GM12865 (cell line): ENCODE measurements at regions not wholly inside any gene's neighbourhood (a gene's known extent, or its start where the extent isn't known, plus 50 kb on each side); places are given as distances from the start of the nearest gene placed in this dataset.

Experiments
- DNase-seq: peaks from one replicate; pipeline ENCODE4 v3.0.0; 2010; ENCODE audit warnings: low read depth
- H3K4me3 ChIP-seq: 2 replicates; pipeline ENCODE4 v1.5.1; 2011; ENCODE audit warnings: mild to moderate bottlenecking, low read depth, low read length, control low read depth
- TF ChIP-seq, protein P1 (sequence below): IDR thresholded peaks from 2 replicates; pipeline ENCODE4 v1.5.1; 2011; ENCODE audit warnings: low read length, control low read depth, low read depth, inconsistent platforms; ENCODE audit not compliant: insufficient read depth; ENCODE audit errors: missing control alignments

DNA sequence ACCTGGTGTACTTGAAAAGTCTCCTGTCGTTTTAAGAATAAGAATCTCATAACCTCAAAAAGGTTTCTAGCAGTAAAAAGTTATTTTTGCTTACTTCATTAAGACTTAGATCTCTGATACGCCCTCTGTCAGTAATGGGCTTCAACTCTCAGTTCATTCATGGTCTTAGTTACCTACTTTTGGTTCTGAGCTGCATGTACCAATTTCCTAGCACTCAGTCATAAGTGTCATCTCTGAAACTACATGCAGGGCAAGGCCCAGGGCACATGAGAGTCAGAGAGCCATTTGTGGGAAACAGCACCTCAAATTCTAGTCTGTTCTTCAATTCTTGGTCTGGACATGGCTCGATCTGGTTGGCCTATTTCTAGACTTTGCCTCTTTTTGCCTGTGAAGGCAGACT is 838.4 kb downstream of the FAM181B start:
- H3K4me3 ChIP-seq = no peak overlapping the region
- TF ChIP-seq, protein P1, sequence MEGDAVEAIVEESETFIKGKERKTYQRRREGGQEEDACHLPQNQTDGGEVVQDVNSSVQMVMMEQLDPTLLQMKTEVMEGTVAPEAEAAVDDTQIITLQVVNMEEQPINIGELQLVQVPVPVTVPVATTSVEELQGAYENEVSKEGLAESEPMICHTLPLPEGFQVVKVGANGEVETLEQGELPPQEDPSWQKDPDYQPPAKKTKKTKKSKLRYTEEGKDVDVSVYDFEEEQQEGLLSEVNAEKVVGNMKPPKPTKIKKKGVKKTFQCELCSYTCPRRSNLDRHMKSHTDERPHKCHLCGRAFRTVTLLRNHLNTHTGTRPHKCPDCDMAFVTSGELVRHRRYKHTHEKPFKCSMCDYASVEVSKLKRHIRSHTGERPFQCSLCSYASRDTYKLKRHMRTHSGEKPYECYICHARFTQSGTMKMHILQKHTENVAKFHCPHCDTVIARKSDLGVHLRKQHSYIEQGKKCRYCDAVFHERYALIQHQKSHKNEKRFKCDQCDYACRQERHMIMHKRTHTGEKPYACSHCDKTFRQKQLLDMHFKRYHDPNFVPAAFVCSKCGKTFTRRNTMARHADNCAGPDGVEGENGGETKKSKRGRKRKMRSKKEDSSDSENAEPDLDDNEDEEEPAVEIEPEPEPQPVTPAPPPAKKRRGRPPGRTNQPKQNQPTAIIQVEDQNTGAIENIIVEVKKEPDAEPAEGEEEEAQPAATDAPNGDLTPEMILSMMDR = no peak
- DNase-seq = no peak

DNA sequence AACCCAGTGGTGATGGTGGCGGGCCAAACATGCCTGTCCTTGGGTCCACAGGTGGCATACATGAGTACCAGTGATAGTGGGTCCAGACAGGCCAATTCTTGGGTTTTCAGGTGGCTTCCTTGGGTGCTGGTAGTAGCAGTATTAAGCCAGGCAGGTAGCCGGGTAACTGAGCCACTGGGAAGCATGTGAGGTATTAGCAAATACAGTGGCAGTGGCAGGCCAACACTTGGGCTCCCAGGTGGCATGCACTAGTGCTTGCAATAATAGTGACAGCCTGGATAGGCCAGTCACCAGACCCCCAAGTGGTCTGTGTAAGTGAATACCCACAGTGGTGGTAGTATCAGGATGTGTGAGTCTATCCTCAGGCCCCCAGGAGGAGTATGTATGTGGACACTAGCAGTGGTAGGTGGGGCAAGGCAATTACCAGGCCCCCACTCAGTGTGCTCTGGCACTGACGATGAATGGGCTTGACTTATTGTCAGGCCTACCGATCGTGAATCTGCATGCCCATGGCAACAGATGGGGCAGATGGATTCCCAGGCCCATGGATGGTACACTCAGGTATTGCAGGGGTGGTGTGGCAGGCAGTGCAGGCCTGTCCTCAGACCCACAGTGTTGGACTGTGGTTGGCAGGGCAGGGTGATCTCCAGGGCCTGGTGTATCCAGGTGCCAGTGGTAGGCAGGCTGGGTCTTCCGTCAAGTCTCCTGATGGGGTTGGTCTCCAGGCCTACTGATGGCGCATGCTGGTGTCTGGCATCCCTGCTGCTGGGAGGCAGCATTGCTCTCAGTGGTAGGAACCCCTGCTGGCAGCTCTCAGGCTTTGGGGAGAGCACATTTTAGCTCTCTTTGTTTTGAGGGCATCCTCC is 840.7 kb downstream of the FAM181B start:
- TF ChIP-seq, protein P1 = no peak
- H3K4me3 ChIP-seq = no peak overlapping the region
- no peak for DNase-seq

DNA sequence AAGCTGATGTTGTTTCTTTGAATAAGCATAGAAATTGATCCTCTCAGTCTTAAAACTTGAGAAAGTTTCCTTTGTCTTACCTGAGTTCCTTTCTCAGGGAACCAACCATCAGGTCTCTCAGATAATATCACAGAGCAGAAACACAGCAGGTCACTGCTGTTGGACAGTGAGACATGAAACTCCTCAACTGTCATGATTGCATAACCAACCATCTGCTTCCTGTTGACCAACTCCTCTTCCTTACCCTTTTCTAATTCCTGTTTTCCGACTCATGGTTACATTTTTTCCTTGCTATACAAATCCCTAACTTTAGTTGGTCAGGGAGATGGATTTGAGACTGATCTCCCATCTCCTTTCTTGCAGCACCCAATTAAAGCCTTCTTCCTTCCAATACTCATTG is 845.3 kb downstream of the FAM181B start:
- no peak for DNase-seq
- TF ChIP-seq, protein P1 = no peak
- no peak overlapping the region for H3K4me3 ChIP-seq

DNA sequence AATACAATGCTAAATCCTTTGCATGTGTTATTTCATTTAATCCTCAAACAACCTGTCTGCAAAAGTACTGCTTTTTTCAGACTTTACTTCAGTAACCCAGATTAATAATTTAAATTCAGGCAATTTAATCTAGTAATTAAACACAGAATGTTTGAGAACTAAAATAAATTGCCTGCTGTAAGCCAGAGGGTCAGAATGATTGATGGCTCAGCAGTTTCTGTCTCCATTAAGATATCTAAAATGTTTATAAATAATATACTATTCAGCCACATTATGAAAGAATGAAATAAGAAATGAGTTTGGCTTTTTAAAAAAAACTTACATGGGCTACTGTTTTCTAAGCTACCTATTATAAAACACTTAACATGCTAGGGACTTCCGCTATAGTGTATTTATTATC is 846.0 kb downstream of the FAM181B start:
- TF ChIP-seq, protein P1 = no peak
- no peak for DNase-seq
- no peak overlapping the region for H3K4me3 ChIP-seq

DNA sequence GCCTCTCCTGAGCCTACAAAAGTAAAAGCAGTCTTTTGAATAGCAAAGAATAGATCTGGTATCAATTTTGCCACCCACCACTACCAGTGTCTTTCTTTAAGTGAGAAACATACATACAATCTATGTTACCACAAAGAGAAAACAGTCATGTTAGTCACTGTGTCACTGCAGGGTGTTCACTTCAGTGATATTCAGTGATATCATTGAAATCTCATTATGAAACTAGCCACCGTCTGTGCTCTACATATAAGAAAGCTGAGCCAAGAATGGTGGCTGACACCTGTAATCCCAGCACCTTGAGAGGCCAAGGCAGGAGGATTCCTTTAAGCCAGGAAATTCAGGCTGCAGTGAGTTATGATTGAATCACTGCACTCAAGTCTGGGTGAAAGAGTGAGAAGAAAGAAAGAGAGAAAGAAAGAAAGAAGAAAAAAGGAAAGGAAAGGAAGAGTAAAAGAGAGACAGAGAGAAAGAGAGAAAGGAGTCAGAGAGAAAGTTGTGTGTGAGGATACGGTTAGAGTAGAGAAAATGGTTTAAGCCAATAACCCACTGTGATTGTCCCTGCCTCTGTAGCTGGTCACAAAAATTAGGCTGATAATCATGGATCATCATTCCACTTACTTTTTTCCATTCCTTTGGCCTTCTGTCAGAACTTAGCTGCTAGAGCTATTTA is 847.1 kb downstream of the FAM181B start:
- no peak for DNase-seq
- TF ChIP-seq, protein P1 = no peak
- no peak overlapping the region for H3K4me3 ChIP-seq

DNA sequence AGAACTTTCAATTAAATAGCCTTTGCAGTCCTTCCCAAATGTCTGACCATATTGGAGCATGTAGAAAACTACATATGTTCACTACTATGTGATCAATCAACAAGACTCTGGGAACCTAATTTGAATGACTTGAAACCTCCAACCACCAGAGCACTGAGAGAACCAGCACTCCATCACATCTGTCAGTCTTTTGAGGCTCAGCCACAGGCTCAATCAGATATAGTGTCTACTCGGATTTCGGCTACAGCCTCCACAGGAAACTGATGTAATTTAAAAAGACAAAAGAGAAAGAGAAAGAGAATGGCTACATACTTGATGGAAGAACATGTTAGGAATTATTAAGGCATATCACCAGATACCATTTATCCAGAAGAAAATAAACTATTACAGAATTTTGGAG is 859.0 kb downstream of the FAM181B start:
- TF ChIP-seq, protein P1 = no peak
- DNase-seq = peak; percentile 56
- H3K4me3 ChIP-seq = no peak overlapping the region

DNA sequence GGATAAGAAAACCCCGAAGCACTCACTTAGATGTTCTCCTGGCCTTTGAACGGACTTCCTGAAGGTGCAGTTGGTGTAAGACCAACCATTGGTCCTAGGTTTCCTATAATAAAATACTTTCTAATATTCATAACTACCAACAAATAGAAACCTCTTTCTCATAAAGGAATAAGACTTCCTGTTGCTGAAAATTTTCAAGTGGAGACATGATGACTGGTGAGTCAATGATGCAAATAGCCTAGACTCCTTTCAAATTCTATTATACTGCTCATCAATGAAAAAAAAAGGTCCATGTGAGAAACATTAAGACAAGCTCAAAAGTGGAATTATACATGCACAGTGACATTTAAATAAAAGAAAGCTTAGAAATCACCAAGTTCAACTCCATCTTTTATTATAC is 862.8 kb downstream of the FAM181B start:
- no peak for DNase-seq
- no peak overlapping the region for H3K4me3 ChIP-seq
- TF ChIP-seq, protein P1 = no peak
